ENCODE measurements at regions not wholly inside any gene's neighbourhood (a gene's known extent, or its start where the extent isn't known, plus 50 kb on each side); places are given as distances from the start of the nearest gene placed in this dataset.

DNA sequence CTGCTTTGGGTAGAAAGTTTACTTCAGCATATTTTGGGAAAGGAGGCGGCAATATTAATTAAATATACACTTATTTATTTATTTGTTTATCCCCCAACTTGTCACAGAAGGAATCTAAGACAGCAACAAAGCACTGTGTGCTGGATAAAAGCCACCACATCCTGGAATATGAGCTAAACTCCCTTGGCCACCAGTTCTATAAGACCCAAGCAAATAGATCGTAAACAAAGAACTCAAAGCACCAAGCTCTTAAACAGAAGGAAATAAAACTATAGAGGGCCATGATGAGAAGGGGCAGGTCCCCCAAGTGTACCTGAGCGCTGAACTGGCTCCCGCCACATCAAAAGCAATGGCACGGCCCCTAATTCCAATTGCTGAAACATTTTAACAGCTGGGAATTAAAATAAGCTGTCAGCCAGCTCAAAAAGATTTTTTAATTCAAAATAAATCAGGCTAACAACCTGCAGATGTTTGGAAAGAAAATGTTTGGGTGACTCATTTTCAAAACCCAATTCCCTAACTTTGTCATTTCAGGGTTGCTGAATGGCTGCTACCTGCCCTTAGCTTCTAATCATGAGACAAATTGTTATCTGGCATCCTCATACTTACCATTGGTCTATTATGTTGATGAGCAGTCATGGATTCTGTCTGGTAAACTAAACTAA lies 127.1 kb downstream of the SLC30A10 start:
- no peak for DNase-seq (ENCODE audit: low spot score)

DNA sequence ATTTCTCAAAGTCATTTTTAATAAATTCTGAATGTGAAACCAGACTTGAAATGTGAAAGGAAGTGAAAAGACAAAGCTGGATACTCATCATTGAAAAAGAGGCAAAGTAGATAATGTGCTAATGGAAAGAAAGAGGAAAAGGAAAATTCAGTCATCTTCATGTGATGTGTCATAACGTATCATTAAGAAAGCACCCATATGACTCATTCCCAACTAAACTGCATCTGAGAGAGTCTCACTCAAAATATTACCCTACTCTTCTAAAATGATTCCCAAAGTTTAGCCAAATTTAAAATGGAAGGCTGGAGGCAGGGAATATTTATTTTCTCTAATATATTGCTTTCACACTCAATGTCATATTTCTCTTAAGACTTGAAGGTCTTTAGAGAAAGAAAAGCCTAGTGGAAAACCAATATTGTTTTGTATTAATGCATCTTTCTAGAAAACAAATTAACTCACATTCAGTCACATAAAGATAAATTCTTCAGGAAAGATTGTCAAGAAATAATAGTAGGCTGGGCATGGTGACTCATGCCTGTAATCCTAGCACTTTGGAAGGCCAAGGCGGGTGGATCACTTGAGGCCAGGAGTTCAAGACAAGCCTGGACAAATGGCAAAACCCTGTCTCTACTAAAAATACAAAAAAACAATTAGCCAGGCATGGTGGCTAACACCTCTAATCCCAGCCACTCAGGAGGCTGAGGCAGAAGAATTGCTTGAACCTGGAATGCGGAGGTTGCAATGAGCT lies 129.9 kb downstream of the SLC30A10 start:
- peak; percentile 54 for DNase-seq (ENCODE audit: low spot score)

DNA sequence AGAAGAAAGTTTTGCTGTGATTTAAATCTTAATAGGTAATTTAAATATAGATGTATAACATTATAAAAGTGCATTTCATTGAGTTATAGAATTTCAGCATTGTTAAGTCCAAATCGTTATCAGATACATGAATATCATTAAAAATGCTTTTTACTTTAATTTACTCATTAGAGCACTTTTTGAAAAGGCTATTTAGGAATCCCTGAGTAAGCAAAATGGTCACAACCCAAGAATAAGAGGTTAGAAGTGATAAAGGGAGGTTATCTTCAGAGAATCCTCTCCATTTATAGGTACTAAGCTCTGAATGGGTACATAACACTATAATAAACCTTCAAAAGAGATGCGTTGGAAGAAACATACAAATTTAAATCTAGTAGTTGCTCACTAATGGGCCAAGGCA lies 130.7 kb downstream of the SLC30A10 start:
- DNase-seq (ENCODE audit: low spot score): no peak

DNA sequence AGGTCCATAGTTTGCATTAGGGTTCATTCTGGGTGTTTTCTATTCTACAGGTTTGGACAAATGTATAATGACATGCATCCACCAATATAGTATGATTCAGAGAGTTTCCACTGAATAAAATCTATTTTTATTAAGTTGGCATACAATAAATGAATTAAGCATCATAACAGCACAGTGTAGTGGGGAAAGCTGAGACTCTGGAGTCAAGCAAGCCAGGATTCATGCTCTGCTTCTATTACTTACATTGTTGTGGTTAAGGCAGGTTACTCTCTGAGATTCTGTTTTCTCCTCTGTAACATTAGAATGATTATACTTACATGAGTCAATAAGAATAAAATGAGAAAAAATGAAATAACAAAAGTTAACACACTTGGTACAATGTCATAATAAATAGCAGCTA lies 131.3 kb downstream of the SLC30A10 start:
- no peak for DNase-seq (ENCODE audit: low spot score)

- no peak for DNase-seq (ENCODE audit: low spot score)
These were observed 132.9 kb downstream of the SLC30A10 start for GRCh38 chr1:219795363-219795917.

GRCh38 chr1:219794085-219794743 lies 134.1 kb downstream of the SLC30A10 start:
- no peak for DNase-seq (ENCODE audit: low spot score)

- DNase-seq (ENCODE audit: low spot score): peak; percentile 78
These were observed 135.9 kb downstream of the SLC30A10 start for GRCh38 chr1:219792337-219793021.

DNA sequence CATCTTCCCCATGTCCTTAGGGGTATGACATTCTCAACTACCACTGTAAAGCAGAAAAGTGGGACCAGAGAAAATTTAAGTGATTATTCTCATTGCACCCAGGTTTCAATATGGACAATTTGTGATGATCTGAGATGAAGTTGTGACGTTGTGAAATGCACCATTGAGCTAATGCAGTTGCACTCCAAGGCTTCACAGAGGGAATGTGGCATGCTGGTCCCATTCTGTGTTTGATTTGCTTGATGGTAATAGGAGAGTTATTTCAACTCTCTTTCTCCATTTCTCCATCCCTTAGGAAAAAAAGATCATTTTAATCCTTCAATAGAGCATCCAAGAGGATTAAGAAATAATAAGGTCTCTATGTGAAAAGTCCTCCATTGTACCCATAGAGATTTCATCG lies 136.6 kb downstream of the SLC30A10 start:
- no peak for DNase-seq (ENCODE audit: low spot score)

GRCh38 chr1:219790834-219791615 lies 137.3 kb downstream of the SLC30A10 start:
- peak; percentile 31 for DNase-seq (ENCODE audit: low spot score)

DNA sequence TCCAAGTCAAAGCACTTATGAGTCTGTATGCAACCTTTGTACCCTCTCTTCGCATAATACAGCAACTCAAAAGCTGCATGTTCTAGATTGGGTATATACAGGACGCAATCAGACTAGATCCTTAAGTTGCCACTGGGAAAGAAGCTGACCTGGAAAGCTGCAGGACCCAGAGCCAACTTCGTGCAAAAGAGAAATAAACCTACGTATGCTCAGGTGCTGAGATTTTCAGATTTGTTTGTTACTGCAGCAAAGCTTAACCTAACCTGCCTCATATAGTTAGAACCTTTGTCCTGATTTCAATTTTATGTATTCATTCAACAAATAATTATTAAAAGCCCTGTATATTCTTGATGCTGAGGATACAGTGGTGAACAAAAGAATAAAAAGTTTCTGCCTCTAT lies 139.7 kb downstream of the SLC30A10 start:
- DNase-seq (ENCODE audit: low spot score): no peak

DNA sequence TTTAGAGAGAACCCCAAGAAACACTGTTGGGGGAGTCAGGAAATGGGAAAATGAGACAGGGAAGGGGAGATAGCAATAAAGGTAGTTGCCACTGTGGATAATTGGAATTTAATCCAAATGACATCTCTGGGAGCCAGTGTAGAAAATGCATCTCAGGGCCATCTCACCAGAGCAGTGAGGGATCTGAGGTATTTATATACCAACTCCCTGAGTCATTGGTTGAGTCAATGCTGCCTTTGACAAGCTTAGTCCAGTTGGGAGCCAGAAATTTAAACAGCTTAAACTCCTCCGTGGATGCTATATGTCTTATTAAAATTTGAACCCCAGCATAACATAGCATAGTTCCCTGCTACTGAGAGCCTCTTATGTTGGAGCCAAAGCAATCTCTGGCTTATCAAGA lies 140.3 kb downstream of the SLC30A10 start:
- no peak for DNase-seq (ENCODE audit: low spot score)

DNA sequence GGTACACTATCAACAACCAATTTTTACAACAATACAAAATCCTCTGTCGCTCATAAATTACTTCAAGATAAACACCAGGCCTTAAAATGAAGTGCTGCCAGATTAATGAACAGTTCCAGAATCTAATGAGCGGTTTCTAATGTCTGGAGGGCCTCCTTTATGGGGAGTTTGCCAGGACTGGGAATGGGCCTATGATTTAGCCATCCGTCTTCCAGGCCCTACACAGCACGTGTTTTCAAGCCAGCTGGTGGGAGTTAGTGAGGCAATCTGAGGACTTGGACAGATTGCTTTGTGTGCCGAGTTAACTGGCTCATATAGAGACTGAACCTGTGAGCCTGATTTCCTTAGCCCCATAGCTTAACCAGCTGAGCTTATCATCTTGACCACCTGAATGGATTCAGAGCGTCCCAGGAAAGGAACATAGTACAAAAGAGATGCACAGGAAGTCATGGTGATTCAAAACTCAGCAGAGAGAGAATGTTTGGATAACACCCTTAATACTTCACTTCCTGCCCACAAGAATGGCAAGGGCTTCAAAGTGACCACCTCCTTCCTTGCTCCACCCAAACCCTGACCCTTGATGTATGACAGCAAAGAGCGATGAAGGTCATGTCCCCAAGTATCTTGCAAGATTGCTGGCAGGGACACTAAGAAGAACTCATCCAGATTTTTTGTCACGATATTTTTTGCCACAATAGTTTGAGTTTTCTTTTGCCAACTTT lies 143.5 kb downstream of the SLC30A10 start:
- no peak for DNase-seq (ENCODE audit: low spot score)

DNA sequence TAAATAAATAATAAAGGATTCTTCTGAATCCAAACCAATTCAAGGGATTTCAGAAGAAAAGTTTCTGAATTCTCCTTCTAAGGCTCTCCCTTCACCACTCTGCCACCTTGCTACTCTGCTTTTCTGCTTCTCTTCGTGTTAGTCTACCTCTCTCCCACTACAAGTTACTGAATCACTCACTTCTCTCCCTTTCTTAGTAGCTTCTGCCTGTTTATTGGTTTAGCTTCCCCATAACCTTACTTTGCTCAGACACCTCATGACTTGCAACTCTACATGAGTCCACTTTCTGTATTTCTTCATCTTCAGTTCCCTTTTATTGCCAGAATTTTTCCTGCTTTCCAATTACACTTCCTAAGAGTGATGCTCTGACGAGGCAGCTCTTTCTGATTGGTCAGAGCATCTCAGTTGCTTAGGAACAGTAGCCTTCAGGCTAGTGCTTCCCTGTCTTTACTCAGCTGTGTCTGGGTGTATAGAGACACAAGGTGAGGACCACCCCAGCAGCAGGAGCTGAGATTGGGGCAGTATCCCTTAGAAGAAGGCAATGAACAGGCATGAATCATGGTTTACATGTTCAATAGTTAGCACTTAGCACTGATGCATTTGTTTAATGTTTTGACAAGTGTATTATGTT lies 144.6 kb downstream of the SLC30A10 start:
- no peak for DNase-seq (ENCODE audit: low spot score)

DNA sequence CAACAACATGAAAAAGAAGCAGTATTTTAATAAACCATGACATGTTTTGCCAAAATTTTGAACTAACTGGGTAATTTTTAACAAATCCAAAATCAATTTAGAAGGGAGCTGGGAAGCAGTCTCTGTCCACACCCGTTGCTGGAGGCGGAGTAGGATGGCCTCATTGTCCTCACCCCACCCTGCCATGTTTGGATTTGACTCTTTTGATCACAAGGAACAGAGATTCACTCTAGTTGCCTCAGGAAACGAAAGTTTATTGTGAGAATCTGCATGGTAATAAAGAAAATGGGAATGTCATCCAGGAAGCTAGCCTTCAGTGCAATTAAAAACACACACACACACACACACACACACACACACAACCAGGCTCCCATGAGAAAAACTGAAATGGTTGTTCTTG lies 145.4 kb downstream of the SLC30A10 start:
- no peak for DNase-seq (ENCODE audit: low spot score)

- DNase-seq (ENCODE audit: low spot score): no peak
These were observed 146.0 kb downstream of the SLC30A10 start for GRCh38 chr1:219782311-219782710.

DNA sequence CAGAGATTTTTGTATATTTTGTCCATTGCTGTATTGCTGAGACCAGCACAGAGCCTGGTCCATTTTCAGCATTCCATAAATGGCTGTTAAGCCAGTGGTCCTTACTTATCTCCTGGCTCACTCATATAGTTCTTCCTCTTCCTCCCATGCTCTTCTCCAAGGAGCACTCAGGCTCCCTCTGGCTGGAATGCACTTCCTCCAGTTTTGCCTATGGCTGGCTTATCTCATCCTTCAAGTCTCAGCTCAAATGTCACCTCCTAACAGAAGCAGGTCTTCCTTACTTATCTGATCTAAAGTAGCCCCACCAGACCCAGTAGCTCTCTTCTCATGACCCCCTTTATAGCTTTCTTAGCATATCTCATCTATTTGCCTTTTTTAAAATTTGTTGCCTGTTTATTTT lies 146.9 kb downstream of the SLC30A10 start:
- no peak for DNase-seq (ENCODE audit: low spot score)

DNA sequence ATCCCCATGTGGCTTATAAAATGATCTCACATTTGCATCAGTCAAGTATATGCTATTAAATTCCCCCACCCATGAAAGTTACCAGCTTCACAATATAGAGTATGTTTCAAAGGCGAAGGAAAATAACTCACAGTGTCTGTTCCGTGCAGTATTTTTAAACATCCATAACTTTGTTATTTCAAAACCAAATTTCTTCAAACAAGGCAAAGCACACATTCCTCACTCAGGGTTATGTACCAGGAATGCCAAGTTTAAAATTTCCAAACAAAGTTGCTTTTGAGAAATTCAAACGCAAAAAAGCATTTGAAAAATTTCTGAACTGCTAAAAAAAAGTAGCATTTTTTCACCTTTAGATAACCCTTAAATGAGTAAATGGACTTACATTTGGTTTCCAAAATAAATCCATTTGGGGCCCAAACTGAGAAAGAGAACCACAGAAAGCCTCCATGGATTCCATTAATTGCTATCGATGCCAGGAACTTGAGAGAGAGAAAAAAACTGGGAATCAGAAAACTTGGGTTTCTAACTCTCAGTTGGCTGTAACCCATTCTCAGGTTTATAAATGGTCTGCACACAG lies 149.5 kb downstream of the SLC30A10 start:
- DNase-seq (ENCODE audit: low spot score): no peak

- no peak for DNase-seq (ENCODE audit: low spot score)
These were observed 150.2 kb downstream of the SLC30A10 start for GRCh38 chr1:219778110-219778509.

GRCh38 chr1:219774386-219774785 lies 154.0 kb downstream of the SLC30A10 start:
- no peak for DNase-seq (ENCODE audit: low spot score)

DNA sequence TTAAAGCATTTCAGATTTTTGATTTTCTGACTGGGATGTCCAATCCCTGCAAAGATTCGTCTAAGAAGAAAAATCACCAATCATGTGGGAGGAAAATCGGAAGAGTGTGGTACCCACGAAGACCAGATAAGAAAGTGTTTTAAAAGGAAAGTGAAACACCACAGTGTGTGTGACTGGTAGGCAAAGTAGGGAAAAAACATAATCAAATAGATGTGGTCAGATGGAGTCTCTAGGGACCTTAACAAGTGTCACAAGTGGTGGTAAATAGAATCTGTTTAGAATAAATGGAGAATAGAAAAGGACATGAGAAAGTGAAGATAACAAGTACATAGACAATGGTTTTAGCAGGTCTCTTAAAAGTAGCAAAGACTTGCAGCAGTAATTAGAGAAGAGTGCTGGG lies 154.6 kb downstream of the SLC30A10 start:
- DNase-seq (ENCODE audit: low spot score): no peak

Data from AG08395 (cell line).